Vagina (tissue), 2 donors: ENCODE measurements at regions not wholly inside any gene's neighbourhood (a gene's known extent, or its start where the extent isn't known, plus 50 kb on each side); places are given as distances from the start of the nearest gene placed in this dataset.

Source experiments
- POLR2A ChIP-seq, 2 donors: fragments of 450-650 bp; IDR thresholded peaks; one replicate each; pipeline ENCODE4 v1.6.1; 2017; ENCODE audit warnings: antibody characterized with exemption in 2 of 2, mild to moderate bottlenecking in 2 of 2, moderate library complexity in 2 of 2
- TF ChIP-seq, protein P1 (sequence below), 3 experiments: fragments of 450-650 bp in 2 of 3; fragments of 200-600 bp in 1 of 3; sonication (generic) in 1 of 3; IDR thresholded peaks; one replicate each; pipeline ENCODE4 v1.5.1; 2017 to 2019; ENCODE audit warnings: antibody characterized with exemption in 3 of 3, mild to moderate bottlenecking in 2 of 3, moderate library complexity in 2 of 3

- TF ChIP-seq, protein P1, sequence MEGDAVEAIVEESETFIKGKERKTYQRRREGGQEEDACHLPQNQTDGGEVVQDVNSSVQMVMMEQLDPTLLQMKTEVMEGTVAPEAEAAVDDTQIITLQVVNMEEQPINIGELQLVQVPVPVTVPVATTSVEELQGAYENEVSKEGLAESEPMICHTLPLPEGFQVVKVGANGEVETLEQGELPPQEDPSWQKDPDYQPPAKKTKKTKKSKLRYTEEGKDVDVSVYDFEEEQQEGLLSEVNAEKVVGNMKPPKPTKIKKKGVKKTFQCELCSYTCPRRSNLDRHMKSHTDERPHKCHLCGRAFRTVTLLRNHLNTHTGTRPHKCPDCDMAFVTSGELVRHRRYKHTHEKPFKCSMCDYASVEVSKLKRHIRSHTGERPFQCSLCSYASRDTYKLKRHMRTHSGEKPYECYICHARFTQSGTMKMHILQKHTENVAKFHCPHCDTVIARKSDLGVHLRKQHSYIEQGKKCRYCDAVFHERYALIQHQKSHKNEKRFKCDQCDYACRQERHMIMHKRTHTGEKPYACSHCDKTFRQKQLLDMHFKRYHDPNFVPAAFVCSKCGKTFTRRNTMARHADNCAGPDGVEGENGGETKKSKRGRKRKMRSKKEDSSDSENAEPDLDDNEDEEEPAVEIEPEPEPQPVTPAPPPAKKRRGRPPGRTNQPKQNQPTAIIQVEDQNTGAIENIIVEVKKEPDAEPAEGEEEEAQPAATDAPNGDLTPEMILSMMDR (IDR thresholded peaks at IDR 0.05), result no peak
- no peak for TF ChIP-seq POLR2A (IDR thresholded peaks at IDR 0.05)
Observed at GRCh38 chr9:118326326-118326725, 622.1 kb downstream of the TLR4 start.
